Trophoblast cell (in vitro differentiated cells and primary cell): ENCODE measurements at regions not wholly inside any gene's neighbourhood (a gene's known extent, or its start where the extent isn't known, plus 50 kb on each side); places are given as distances from the start of the nearest gene placed in this dataset.

ENCODE experiments used
- DNase-seq, 2 donors: peaks; one replicate each; pipeline ENCODE4 v3.0.0-alpha.2; 2016
- H2AFZ ChIP-seq: 2 replicates; pipeline ENCODE4 v1.6.1; 2013; ENCODE audit warnings: low read length, moderate library complexity, mild to moderate bottlenecking; ENCODE audit not compliant: insufficient read depth, poor library complexity
- H2AK5ac ChIP-seq: 2 replicates; pipeline ENCODE4 v1.6.1; 2013; ENCODE audit warnings: mild to moderate bottlenecking, low read length
- H2BK120ac ChIP-seq: 2 replicates; pipeline ENCODE4 v1.6.1; 2013; ENCODE audit warnings: low read length, mild to moderate bottlenecking, moderate library complexity; ENCODE audit not compliant: insufficient read depth, poor library complexity
- H2BK12ac ChIP-seq: 2 replicates; pipeline ENCODE4 v1.6.1; 2013; ENCODE audit warnings: mild to moderate bottlenecking, low read length, moderate library complexity
- H2BK5ac ChIP-seq: 2 replicates; pipeline ENCODE4 v1.6.1; 2013; ENCODE audit warnings: low read length, low read depth, moderate library complexity, mild to moderate bottlenecking; ENCODE audit not compliant: poor library complexity
- H3K14ac ChIP-seq: 2 replicates; pipeline ENCODE4 v1.6.1; 2013; ENCODE audit warnings: mild to moderate bottlenecking, low read length
- H3K18ac ChIP-seq: 2 replicates; pipeline ENCODE4 v1.6.1; 2013; ENCODE audit warnings: mild to moderate bottlenecking, low read length
- H3K23ac ChIP-seq: 2 replicates; pipeline ENCODE4 v1.6.1; 2013; ENCODE audit warnings: low read length
- H3K27ac ChIP-seq: 2 replicates; pipeline ENCODE4 v1.5.1; 2013; ENCODE audit warnings: low read depth, mild to moderate bottlenecking, inconsistent platforms, low read length, moderate library complexity
- H3K27me3 ChIP-seq: 2 replicates; pipeline ENCODE4 v1.6.1; 2013; ENCODE audit warnings: inconsistent platforms, mild to moderate bottlenecking, low read length, moderate library complexity; ENCODE audit not compliant: insufficient read depth
- H3K36me3 ChIP-seq, 2 experiments: 1 replicate in 1 of 2; 2 replicates in 1 of 2; pipeline ENCODE4 v1.6.1; 2013; ENCODE audit warnings: low read length in 2 of 2, mild to moderate bottlenecking in 2 of 2, moderate library complexity in 1 of 2; ENCODE audit not compliant: insufficient read depth in 2 of 2, control insufficient read depth in 1 of 2
- H3K4ac ChIP-seq: 2 replicates; pipeline ENCODE4 v1.6.1; 2013; ENCODE audit warnings: low read depth, mild to moderate bottlenecking, low read length, moderate library complexity
- H3K4me1 ChIP-seq, 2 experiments: 1 replicate in 1 of 2; 2 replicates in 1 of 2; pipeline ENCODE4 v1.6.1; 2013; ENCODE audit warnings: low read length in 2 of 2, mild to moderate bottlenecking in 2 of 2, moderate library complexity in 1 of 2; ENCODE audit not compliant: insufficient read depth in 2 of 2, control insufficient read depth in 1 of 2
- H3K4me2 ChIP-seq: 2 replicates; pipeline ENCODE4 v1.6.1; 2013; ENCODE audit warnings: inconsistent platforms, mild to moderate bottlenecking, low read length, moderate library complexity
- H3K4me3 ChIP-seq: 2 replicates; pipeline ENCODE4 v1.5.1; 2013; ENCODE audit warnings: mild to moderate bottlenecking, low read depth, low read length, inconsistent platforms
- H3K79me1 ChIP-seq: one replicate; pipeline ENCODE4 v1.6.1; 2013; ENCODE audit warnings: low read length
- H3K79me2 ChIP-seq: 2 replicates; pipeline ENCODE4 v1.6.1; 2013; ENCODE audit warnings: low read length, mild to moderate bottlenecking; ENCODE audit not compliant: control insufficient read depth, insufficient read depth, poor library complexity
- H3K9ac ChIP-seq: 2 replicates; pipeline ENCODE4 v1.6.1; 2013; ENCODE audit warnings: mild to moderate bottlenecking, low read length
- H3K9me3 ChIP-seq: 2 replicates; pipeline ENCODE4 v1.6.1; 2013; ENCODE audit warnings: low read depth, mild to moderate bottlenecking, control low read depth, inconsistent platforms, low read length; ENCODE audit not compliant: insufficient read depth
- H4K12ac ChIP-seq: 2 replicates; pipeline ENCODE4 v1.6.1; 2013; ENCODE audit warnings: low read depth, mild to moderate bottlenecking, low read length, moderate library complexity
- H4K8ac ChIP-seq: 2 replicates; pipeline ENCODE4 v1.6.1; 2013; ENCODE audit warnings: low read depth, mild to moderate bottlenecking, low read length, moderate library complexity
- H4K91ac ChIP-seq: one replicate; pipeline ENCODE4 v1.6.1; 2013; ENCODE audit warnings: low read depth, mild to moderate bottlenecking, low read length, moderate library complexity
- WGBS: extraction: QIAGEN DNeasy Blood & Tissue Kit; methylation state at CpG from one replicate; pipeline ENCODE4 v1.1.7; 2013; ENCODE audit warnings: missing lambda C conversion rate; ENCODE audit not compliant: insufficient read length, insufficient coverage; ENCODE audit errors: extremely low coverage; 5-methylcytosine and 5-hydroxymethylcytosine counted together

- H2BK12ac ChIP-seq, result no peak overlapping the region
- no peak overlapping the region for H4K12ac ChIP-seq
- no peaks in the 10 kb centered on the region for H3K27me3 ChIP-seq
- H4K91ac ChIP-seq, result no peak overlapping the region
- no peak overlapping the region for H4K8ac ChIP-seq
- H3K9me3 ChIP-seq, result peaks cover 2% of the 10 kb centered on the region
- no peak for DNase-seq
- no peak overlapping the region for H3K4me3 ChIP-seq
- H3K79me2 ChIP-seq, result no peaks in the 10 kb centered on the region
- H2AK5ac ChIP-seq, result no peak overlapping the region
- H3K79me1 ChIP-seq, result no peaks in the 10 kb centered on the region
- no peaks in the 10 kb centered on the region for H3K4me1 ChIP-seq
- no peak overlapping the region for H3K23ac ChIP-seq
- no CpG with 5 or more reads among the region's 2 CpGs for WGBS
- H2AFZ ChIP-seq, result no peak overlapping the region
- no peaks in the 10 kb centered on the region for H3K36me3 ChIP-seq
- no peak overlapping the region for H3K27ac ChIP-seq
- no peak overlapping the region for H2BK120ac ChIP-seq
- H3K14ac ChIP-seq, result no peak overlapping the region
- no peak overlapping the region for H3K18ac ChIP-seq
- H2BK5ac ChIP-seq, result no peak overlapping the region
- H3K4me2 ChIP-seq, result no peak overlapping the region
- no peak overlapping the region for H3K4ac ChIP-seq
- no peak overlapping the region for H3K9ac ChIP-seq
These were observed 64.0 kb upstream of the STK39 start for GRCh38 chr2:168311261-168311910.

GRCh38 chr2:168312036-168312822 is 64.8 kb upstream of the STK39 start:
- WGBS, result no CpG with 5 or more reads among the region's 1 CpG
- no peak overlapping the region for H2AFZ ChIP-seq

GRCh38 chr2:168314236-168314635 is 66.8 kb upstream of the STK39 start:
- no peak overlapping the region for H3K27ac ChIP-seq
- H4K91ac ChIP-seq, result no peak overlapping the region
- H3K79me1 ChIP-seq, result no peaks in the 10 kb centered on the region
- no peak overlapping the region for H4K12ac ChIP-seq
- H3K4me3 ChIP-seq, result no peak overlapping the region
- H2BK12ac ChIP-seq, result no peak overlapping the region
- H2BK5ac ChIP-seq, result no peak overlapping the region
- no peak overlapping the region for H2AFZ ChIP-seq
- H3K9ac ChIP-seq, result no peak overlapping the region
- H3K18ac ChIP-seq, result no peak overlapping the region
- H2BK120ac ChIP-seq, result no peak overlapping the region
- no peak overlapping the region for H4K8ac ChIP-seq
- no peaks in the 10 kb centered on the region for H3K27me3 ChIP-seq
- no peak overlapping the region for H3K4ac ChIP-seq
- no peak overlapping the region for H3K23ac ChIP-seq
- no peaks in the 10 kb centered on the region for H3K4me1 ChIP-seq
- no peak for DNase-seq
- no peaks in the 10 kb centered on the region for H3K36me3 ChIP-seq
- H3K14ac ChIP-seq, result no peak overlapping the region
- WGBS, result no CpG with 5 or more reads among the region's 1 CpG
- H3K4me2 ChIP-seq, result no peak overlapping the region
- H3K9me3 ChIP-seq, result peaks cover 2% of the 10 kb centered on the region
- H3K79me2 ChIP-seq, result no peaks in the 10 kb centered on the region
- H2AK5ac ChIP-seq, result no peak overlapping the region

More at GRCh38 chr2:168312036-168312822, 64.8 kb upstream of the STK39 start:
- Histone ChIP-seq H3K4me1 (no peaks in the 10 kb centered on the region), H2BK5ac (no peak overlapping the region), H3K9ac (no peak overlapping the region), H3K4ac (no peak overlapping the region), H3K36me3 (no peaks in the 10 kb centered on the region), H3K14ac (no peak overlapping the region), H3K23ac (no peak overlapping the region), H3K27me3 (no peaks in the 10 kb centered on the region), H4K8ac (no peak overlapping the region), H3K18ac (no peak overlapping the region), H2AK5ac (no peak overlapping the region), H3K4me2 (no peak overlapping the region), H2BK12ac (no peak overlapping the region), H3K79me1 (no peaks in the 10 kb centered on the region), H3K9me3 (peaks cover 2% of the 10 kb centered on the region), H4K12ac (no peak overlapping the region), H2BK120ac (no peak overlapping the region), H3K79me2 (no peaks in the 10 kb centered on the region), H3K27ac (no peak overlapping the region), H3K4me3 (no peak overlapping the region), H4K91ac (no peak overlapping the region)
- no peak for DNase-seq

GRCh38 chr2:168315331-168316072 is 68.1 kb upstream of the STK39 start:
- no peak overlapping the region for H2AK5ac ChIP-seq
- H3K9me3 ChIP-seq, result peaks cover 2% of the 10 kb centered on the region
- no peaks in the 10 kb centered on the region for H3K36me3 ChIP-seq
- no peaks in the 10 kb centered on the region for H3K4me1 ChIP-seq
- H3K27ac ChIP-seq, result no peak overlapping the region
- H3K23ac ChIP-seq, result no peak overlapping the region
- H3K14ac ChIP-seq, result no peak overlapping the region
- no peak overlapping the region for H3K9ac ChIP-seq
- H4K8ac ChIP-seq, result no peak overlapping the region
- DNase-seq, result no peak
- no peak overlapping the region for H2BK120ac ChIP-seq
- no peaks in the 10 kb centered on the region for H3K79me2 ChIP-seq
- H3K18ac ChIP-seq, result no peak overlapping the region
- no peaks in the 10 kb centered on the region for H3K79me1 ChIP-seq
- no peaks in the 10 kb centered on the region for H3K27me3 ChIP-seq
- WGBS, result no CpG with 5 or more reads among the region's 4 CpGs
- H3K4me3 ChIP-seq, result no peak overlapping the region
- H4K91ac ChIP-seq, result no peak overlapping the region
- no peak overlapping the region for H3K4me2 ChIP-seq
- H3K4ac ChIP-seq, result no peak overlapping the region
- no peak overlapping the region for H2BK12ac ChIP-seq
- H2BK5ac ChIP-seq, result no peak overlapping the region
- no peak overlapping the region for H2AFZ ChIP-seq
- H4K12ac ChIP-seq, result no peak overlapping the region
